GM19099 (cell line): ENCODE measurements at regions not wholly inside any gene's neighbourhood (a gene's known extent, or its start where the extent isn't known, plus 50 kb on each side); places are given as distances from the start of the nearest gene placed in this dataset.

Experiments used
- POLR2A ChIP-seq: IDR thresholded peaks from 3 replicates; pipeline ENCODE4 v1.6.1; 2011; ENCODE audit warnings: low read depth; ENCODE audit not compliant: insufficient read length; ENCODE audit errors: extremely low read depth

DNA sequence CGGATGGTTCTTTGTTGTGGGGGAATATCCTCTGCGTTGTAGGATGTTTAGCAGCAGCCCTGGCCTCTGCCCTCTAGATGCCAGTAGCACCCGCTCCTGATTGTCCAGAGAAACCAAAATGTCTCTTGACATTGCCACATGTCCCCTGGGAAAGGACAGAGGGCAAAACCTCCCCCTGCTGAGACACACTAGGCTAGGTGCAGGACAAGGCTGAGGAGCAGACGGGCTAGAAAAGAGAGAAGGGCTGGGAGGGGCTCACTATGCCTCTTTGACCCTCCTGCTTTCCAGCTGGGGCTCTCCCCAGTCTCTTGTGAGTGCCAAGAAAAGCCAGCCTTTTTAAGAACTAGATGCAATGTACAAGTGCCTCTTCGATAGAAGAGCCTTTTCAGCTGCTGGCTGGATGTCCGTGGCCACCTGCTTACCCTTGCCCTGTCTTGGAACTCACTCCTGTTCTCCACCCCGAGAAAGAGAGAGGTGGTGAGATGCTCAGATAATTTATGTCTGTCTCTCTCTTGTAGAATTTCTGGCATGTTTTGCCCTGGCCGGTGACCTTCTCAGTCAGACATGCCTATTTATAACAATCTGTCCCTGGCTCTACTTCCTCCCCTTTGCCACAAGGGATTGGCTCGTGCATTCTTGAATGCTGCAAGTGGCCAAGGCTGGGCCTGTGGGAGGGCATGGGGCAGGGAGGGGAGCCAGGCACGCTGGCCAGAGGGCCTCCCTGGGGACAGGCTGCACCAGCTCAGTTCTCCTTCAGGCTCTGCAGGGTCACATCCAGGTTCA lies 142.6 kb downstream of the RPLP1 start:
- TF ChIP-seq POLR2A, result no peak

DNA sequence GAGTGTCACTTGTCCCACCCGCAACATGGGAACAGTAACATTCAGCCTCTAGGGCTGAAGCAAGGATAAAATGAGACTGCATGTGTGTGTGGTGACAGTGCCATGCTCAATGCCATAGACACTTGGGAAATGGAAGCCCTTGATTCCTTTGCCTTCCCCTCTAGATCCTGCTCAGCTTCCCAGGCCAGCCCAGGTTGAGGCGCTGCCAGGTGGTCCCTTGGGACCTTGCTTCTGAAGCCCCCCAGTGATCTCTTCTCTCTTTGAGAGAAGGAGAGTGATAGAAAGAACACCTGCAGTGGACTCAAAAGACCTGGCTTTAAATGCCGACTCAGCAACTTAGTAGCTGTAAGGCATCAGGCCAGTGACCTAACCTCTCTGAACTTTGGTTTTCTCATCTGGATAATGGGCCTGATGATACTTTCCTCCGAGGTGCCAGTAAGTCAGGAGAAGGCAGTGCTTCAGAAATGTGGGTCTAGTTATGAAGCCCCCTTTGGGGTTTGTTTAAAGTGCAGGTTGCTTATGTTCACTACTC lies 144.5 kb downstream of the RPLP1 start:
- TF ChIP-seq POLR2A, result no peak

DNA sequence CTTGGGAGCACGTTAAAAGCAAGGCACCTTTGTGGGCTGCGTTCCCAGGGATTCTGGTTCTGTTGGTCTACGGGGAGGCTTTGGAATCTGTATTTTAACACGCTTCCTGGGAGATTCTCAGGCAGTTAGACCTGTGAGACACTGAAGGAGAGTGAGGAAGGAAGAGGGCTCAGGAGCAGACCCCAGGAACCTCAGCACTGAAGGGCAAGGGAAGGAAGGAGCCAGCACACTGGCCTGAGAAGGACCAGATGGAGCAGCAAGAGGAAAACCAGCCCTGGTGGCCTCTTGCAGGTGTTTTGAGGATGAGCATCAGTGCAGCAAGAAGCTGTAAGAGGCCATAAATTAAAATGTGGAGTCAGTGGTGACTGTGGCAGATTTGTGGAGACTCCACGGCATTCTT lies 146.7 kb downstream of the RPLP1 start:
- no peak for TF ChIP-seq POLR2A

DNA sequence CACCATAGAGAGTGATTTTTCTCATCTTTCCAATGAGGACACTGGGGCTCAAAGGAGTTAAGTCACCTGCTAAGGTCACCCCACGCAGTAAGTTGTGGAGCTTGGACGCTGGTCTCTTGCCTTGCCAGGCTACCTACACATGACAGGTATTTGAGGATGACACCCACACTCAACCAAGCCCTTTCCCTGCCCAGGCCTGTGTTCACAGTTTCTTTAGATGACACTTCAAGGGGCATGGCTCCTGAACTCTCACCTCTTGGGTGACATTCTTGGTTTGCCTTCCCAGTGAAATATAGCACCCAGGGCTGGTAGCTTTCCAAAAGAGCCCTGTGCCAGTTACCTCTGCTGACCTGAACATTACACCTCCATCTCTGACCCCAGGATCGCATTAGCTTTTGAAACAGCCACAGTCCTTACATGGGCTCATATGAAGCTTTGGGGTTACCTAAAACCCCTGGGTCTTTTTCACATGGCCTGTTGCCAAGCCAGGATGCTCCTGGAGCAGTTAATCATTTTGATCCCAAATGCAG lies 148.0 kb downstream of the RPLP1 start:
- no peak for TF ChIP-seq POLR2A

GRCh38 chr15:69601711-69602504 lies 149.3 kb downstream of the RPLP1 start:
- TF ChIP-seq POLR2A, result no peak

- no peak for TF ChIP-seq POLR2A
These were observed 150.3 kb downstream of the RPLP1 start for GRCh38 chr15:69602921-69603320.

GRCh38 chr15:69603369-69604071 lies 150.9 kb downstream of the RPLP1 start:
- TF ChIP-seq POLR2A, result no peak

DNA sequence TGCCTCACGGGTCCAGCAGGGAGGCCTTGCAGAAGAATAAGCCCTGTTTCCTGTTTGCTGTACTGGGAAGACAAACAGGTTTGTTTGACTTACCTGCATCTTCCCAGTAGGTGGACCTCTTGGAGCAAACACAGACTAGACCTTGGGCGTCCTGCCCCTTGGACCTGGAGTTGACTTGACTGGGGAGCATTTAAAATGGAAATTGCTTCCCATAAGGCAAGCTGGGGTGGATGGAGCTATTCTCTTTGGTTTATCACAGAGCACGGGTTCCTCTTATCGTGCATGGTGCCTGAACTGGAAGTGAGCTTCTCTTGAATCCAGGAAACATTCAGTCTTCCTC lies 151.4 kb downstream of the RPLP1 start:
- no peak for TF ChIP-seq POLR2A

DNA sequence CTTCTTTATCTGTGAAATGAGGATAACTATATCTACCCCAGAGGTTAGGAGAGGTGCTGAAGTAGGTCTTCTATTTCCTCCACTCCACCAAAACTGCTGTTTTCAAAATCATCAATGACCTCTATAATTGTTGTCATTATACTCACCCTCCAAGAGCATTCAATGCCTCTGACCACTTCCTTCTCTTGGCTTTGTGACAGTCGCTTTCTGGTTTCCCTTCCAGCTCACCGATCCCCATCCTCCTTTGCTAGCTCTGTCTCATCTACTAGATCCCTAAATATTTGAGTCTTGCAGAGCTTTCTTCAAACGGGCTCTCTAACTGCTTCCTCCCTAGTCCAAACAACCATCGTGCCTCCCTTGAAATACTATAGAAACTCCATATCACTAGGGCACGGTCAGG lies 153.5 kb downstream of the RPLP1 start:
- TF ChIP-seq POLR2A, result no peak

- no peak for TF ChIP-seq POLR2A
These were observed 154.4 kb downstream of the RPLP1 start for GRCh38 chr15:69606921-69607500.

DNA sequence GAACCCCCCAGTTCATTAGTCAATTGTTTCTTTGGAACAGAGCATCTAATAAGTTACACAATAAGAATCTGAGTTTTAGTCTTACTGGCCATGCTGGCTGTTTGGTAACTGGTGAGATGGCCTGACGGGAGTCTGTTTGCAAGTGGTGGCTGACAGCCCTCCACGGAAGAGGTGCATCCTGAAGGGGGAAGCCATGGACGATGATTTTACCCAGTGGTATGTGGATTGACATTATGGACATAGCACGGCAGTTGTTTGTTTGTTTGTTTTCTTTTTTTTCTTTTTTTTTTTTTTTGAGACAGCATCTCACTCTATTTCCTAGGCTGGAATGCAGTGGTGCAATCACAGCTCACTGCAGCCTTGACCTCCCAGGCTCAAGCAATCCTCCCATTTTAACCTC lies 156.0 kb downstream of the RPLP1 start:
- no peak for TF ChIP-seq POLR2A

GRCh38 chr15:69609176-69609575 lies 156.6 kb downstream of the RPLP1 start:
- no peak for TF ChIP-seq POLR2A

DNA sequence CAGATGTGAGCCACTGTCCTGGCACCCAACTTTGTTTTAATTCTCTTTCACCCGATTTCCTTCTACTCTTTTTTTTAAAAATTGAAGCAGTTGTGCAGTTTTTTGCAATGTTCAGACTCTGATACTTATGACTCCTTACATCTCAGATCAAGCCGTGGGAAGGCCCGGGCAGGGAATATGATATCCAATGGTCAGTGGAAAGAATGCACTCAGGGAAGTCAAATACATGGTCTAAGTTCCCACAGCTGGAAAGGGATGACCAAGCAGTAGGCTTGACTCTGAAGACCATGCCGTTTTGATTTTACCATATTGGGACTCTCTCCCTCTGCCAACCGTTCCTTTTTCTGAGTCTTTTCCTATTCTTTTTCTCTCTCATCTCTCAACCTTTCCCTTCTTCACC lies 157.2 kb downstream of the RPLP1 start:
- TF ChIP-seq POLR2A, result no peak

DNA sequence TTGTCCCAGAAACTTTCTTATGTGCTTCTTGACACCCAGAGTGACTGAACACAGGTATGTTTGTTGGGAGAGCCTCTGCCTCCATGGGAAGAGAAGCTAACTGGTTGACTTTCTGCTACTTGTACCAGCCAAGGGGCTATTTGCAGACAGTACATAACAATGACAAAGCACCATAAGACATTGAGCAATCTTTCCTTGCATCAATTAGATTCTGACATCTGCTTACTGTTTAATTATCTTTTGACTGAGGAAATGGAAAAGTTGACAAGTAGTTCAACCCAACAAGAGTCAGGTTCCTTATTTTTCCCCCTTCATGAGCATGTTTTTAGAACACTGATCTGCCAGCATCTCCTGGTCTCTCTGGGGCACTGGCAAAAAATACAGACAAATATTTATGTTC lies 157.7 kb downstream of the RPLP1 start:
- TF ChIP-seq POLR2A, result no peak

DNA sequence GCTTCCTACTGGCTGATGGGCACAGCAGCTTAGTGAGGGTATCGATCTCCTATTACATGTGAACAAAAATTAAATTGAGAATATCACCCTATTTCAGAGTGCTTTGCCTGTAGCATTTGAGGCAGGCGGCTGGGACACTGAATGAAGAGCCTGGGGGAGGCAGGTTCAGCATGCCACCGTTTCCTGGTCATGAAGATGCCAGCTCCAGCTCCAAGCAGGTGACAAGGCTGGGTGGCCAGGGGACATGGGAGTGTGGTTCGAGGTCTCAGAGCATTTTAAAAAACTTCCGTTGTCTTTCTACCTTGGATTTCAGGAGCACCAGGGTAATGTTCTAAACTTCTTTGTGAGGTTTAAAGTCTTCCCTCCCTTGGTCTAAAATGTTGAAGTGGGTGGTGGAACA lies 158.2 kb downstream of the RPLP1 start:
- no peak for TF ChIP-seq POLR2A
